Fibroblast of lung (primary cell): ENCODE measurements at regions not wholly inside any gene's neighbourhood (a gene's known extent, or its start where the extent isn't known, plus 50 kb on each side); places are given as distances from the start of the nearest gene placed in this dataset.

Source experiments
- DNase-seq, 2 donors: peaks; one replicate each; pipeline versions ENCODE4 v3.0.0 to v3.0.0-alpha.2; 2010; ENCODE audit warnings: low read depth in 2 of 2
- H2AFZ ChIP-seq: 2 replicates; pipeline ENCODE4 v1.5.1; 2012; ENCODE audit warnings: low read length, control low read depth, inconsistent platforms
- H3K27ac ChIP-seq: 2 replicates; pipeline ENCODE4 v1.5.1; 2011; ENCODE audit warnings: low read length, control low read depth; ENCODE audit not compliant: insufficient read depth
- H3K27me3 ChIP-seq: 2 replicates; pipeline ENCODE4 v1.5.1; 2011; ENCODE audit warnings: mild to moderate bottlenecking, low read length; ENCODE audit not compliant: control insufficient read depth, insufficient read depth
- H3K36me3 ChIP-seq: 2 replicates; pipeline ENCODE4 v1.5.1; 2011; ENCODE audit warnings: low read length; ENCODE audit not compliant: control insufficient read depth, insufficient read depth
- H3K4me1 ChIP-seq: 2 replicates; pipeline ENCODE4 v1.5.1; 2011; ENCODE audit warnings: low read length; ENCODE audit not compliant: control insufficient read depth, insufficient read depth; ENCODE audit errors: extremely low read depth
- H3K4me2 ChIP-seq: 2 replicates; pipeline ENCODE4 v1.5.1; 2011; ENCODE audit warnings: low read length, control low read depth; ENCODE audit not compliant: insufficient read depth; ENCODE audit errors: extremely low read depth
- H3K4me3 ChIP-seq, 4 experiments: fragments of 200-600 bp in 1 of 4; sonication (generic) in 1 of 4; replicated peaks in 1 of 4; 2 replicates each; pipeline ENCODE4 v1.5.1; 2011 to 2016; ENCODE audit warnings: low read length in 4 of 4, low read depth in 3 of 4, mild to moderate bottlenecking in 3 of 4, control low read depth in 2 of 4, inconsistent platforms in 1 of 4, mixed read lengths in 1 of 4; ENCODE audit not compliant: insufficient read depth in 1 of 4; ENCODE audit errors: control extremely low read depth in 1 of 4
- H3K79me2 ChIP-seq: 2 replicates; pipeline ENCODE4 v1.5.1; 2012; ENCODE audit warnings: mild to moderate bottlenecking, low read length, inconsistent platforms; ENCODE audit not compliant: control insufficient read depth, insufficient read depth
- H3K9ac ChIP-seq: 2 replicates; pipeline ENCODE4 v1.5.1; 2011; ENCODE audit warnings: mild to moderate bottlenecking, low read length, control low read depth; ENCODE audit not compliant: insufficient read depth
- H3K9me3 ChIP-seq: 2 replicates; pipeline ENCODE4 v1.5.1; 2012; ENCODE audit warnings: low read depth, low read length; ENCODE audit not compliant: control insufficient read depth, insufficient read depth
- H4K20me1 ChIP-seq: 2 replicates; pipeline ENCODE4 v1.5.1; 2011; ENCODE audit warnings: low read length; ENCODE audit not compliant: control insufficient read depth, insufficient read depth; ENCODE audit errors: extremely low read depth
- CTCF ChIP-seq, 2 donors: IDR thresholded peaks in 1 of 2; conservative IDR thresholded peaks in 1 of 2; 1 replicate in 1 of 2; 2 replicates in 1 of 2; pipeline ENCODE4 v1.5.1; 2011 to 2012; ENCODE audit warnings: low read length in 2 of 2, control low read depth in 1 of 2, inconsistent platforms in 1 of 2, low read depth in 1 of 2, mild to moderate bottlenecking in 1 of 2
- EZH2 ChIP-seq: IDR thresholded peaks from 2 replicates; pipeline ENCODE4 v1.5.1; 2012; ENCODE audit warnings: low read length, control low read depth, mild to moderate bottlenecking; ENCODE audit errors: missing control alignments

DNA sequence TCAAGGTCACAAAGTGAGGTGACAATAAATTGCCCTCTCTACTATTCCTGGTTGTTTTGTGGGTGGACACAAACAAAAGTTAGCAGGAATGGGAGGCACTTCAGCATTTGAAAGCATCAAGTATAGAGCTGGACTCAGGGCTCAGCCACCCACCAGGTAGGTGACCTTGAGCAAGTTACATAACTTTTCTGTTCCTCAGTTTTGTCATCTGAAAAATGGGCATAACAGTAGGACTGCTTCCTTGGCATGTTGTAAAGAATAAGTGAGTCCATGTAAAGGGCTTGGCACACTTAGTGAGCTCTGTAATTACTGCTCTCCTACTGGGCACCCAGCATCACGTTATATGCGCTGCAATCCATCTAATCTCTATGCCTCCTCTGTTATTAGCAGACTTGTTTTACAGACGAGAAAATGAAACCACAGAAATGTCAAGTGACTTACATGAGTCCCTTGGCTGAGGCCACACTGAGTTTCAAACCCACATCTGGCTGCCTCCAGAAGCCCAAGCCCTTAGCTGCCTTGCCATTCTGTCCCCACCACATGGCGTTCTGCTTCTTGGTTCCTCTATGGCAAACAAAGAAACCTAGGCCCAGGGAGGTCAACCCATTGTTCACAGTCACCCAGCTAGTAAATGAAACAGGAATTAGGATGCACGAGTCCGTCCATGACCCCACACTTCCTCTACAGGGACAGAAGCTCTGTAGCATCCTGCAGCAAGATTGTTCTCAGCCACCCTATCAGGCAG is 63.2 kb upstream of the SLC24A4 start:
- DNase-seq: no peak
- Histone ChIP-seq H3K4me3 (no peak overlapping the region), H3K9me3 (no peaks in the 10 kb centered on the region), H3K27me3 (peaks cover 3% of the 10 kb centered on the region), H3K4me1 (no peaks in the 10 kb centered on the region), H4K20me1 (no peaks in the 10 kb centered on the region), H3K9ac (no peak overlapping the region), H3K4me2 (no peak overlapping the region), H3K27ac (no peak overlapping the region), H2AFZ (no peak overlapping the region), H3K36me3 (no peaks in the 10 kb centered on the region), H3K79me2 (no peaks in the 10 kb centered on the region)
- TF ChIP-seq CTCF (conservative IDR thresholded peaks at IDR 0.05 in 1 of 2, IDR thresholded peaks at IDR 0.05 in 1 of 2; ENCODE audit: low read depth in 1 of 2, low read length in 2 of 2) (no peak), EZH2 (no peak)

DNA sequence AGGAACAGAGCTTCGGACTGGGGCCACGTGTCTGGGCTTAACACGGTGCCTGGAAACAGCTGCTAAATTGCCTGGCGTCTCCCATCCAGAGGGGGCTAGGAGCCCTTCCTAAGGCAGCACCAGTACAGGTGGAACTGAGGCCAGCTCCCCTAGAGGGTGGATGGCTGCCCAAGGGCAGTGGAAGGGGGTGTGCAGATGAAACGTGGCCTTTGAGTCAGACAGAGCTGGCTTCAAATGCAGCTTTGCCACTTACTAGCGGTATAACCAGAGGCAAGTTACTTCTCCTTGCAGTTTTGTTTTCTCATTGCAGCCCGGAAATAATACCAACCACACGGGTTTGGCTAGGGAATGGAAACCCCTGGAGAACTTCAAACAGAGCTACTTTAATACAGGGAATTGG is 59.3 kb upstream of the SLC24A4 start:
- peaks cover 3% of the 10 kb centered on the region for H3K27me3 ChIP-seq
- no peak for TF ChIP-seq CTCF (conservative IDR thresholded peaks at IDR 0.05 in 1 of 2, IDR thresholded peaks at IDR 0.05 in 1 of 2; ENCODE audit: low read depth in 1 of 2, low read length in 2 of 2)
- TF ChIP-seq EZH2: no peak
- H3K36me3 ChIP-seq: no peaks in the 10 kb centered on the region
- no peak overlapping the region for H3K27ac ChIP-seq
- DNase-seq: no peak
- no peaks in the 10 kb centered on the region for H3K9me3 ChIP-seq
- H4K20me1 ChIP-seq: no peaks in the 10 kb centered on the region
- H3K79me2 ChIP-seq: no peaks in the 10 kb centered on the region
- H3K4me2 ChIP-seq: no peak overlapping the region
- no peak overlapping the region for H2AFZ ChIP-seq
- no peak overlapping the region for H3K4me3 ChIP-seq
- H3K4me1 ChIP-seq: no peaks in the 10 kb centered on the region
- no peak overlapping the region for H3K9ac ChIP-seq

DNA sequence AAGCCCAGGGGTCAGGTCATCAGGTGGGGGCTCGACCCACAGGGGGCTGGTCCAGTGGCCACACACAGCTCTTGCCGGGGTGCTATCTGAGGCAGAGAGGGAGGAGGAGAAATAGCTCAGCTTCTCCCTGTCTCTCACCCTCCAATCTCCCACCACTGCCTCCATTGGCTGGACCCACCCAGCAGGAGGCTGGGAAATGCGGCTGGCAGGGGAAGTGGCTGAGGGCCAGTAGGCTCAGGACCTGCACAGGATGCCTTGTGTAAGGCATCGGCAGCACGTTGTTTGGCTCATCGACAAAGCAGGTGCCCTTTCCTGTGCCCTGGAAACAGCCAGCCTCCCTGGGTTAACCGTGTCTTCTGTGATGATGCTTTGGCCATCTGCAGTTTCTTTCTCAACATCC is 58.8 kb upstream of the SLC24A4 start:
- Histone ChIP-seq H3K27me3 (peaks cover 3% of the 10 kb centered on the region), H3K79me2 (no peaks in the 10 kb centered on the region), H3K9me3 (no peaks in the 10 kb centered on the region), H3K27ac (no peak overlapping the region), H4K20me1 (no peaks in the 10 kb centered on the region), H3K36me3 (no peaks in the 10 kb centered on the region), H3K4me2 (no peak overlapping the region), H2AFZ (no peak overlapping the region), H3K4me3 (no peak overlapping the region), H3K9ac (no peak overlapping the region), H3K4me1 (no peaks in the 10 kb centered on the region)
- no peak for DNase-seq
- TF ChIP-seq CTCF (conservative IDR thresholded peaks at IDR 0.05 in 1 of 2, IDR thresholded peaks at IDR 0.05 in 1 of 2; ENCODE audit: low read depth in 1 of 2, low read length in 2 of 2) (no peak), EZH2 (no peak)
